ENCODE measurements at regions not wholly inside any gene's neighbourhood (a gene's known extent, or its start where the extent isn't known, plus 50 kb on each side); places are given as distances from the start of the nearest gene placed in this dataset.

DNA sequence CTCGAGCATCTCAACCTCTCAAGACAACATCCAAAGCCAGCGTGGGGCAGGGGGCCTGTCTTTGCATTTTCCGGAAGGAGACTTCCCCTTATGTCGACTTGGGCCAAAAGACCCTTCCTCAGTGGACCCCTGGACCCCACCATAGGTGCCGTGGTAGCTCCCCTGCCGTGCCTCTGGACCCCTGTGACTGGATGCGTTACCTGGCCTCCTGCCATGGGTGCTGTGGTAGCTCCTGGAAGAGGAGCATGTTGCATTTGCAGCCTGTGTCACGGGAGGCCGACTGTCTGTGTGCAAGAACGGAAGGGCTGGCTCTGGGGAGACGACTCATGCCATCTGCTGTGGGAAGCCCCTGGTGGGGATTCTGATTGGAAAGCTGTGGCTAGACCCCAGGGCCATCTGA, 130.1 kb downstream of the FOXL1 start:
- TF ChIP-seq, protein P1, sequence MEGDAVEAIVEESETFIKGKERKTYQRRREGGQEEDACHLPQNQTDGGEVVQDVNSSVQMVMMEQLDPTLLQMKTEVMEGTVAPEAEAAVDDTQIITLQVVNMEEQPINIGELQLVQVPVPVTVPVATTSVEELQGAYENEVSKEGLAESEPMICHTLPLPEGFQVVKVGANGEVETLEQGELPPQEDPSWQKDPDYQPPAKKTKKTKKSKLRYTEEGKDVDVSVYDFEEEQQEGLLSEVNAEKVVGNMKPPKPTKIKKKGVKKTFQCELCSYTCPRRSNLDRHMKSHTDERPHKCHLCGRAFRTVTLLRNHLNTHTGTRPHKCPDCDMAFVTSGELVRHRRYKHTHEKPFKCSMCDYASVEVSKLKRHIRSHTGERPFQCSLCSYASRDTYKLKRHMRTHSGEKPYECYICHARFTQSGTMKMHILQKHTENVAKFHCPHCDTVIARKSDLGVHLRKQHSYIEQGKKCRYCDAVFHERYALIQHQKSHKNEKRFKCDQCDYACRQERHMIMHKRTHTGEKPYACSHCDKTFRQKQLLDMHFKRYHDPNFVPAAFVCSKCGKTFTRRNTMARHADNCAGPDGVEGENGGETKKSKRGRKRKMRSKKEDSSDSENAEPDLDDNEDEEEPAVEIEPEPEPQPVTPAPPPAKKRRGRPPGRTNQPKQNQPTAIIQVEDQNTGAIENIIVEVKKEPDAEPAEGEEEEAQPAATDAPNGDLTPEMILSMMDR (IDR thresholded peaks at IDR 0.05; ENCODE audit: insufficient read depth, low read depth, low read length), result no peak
- TF ChIP-seq EZH2 (IDR thresholded peaks at IDR 0.05; ENCODE audit: insufficient read depth, low read length), result no peak

All from astrocyte (in vitro differentiated cells and primary cell).